ENCODE measurements at regions not wholly inside any gene's neighbourhood (a gene's known extent, or its start where the extent isn't known, plus 50 kb on each side); places are given as distances from the start of the nearest gene placed in this dataset.
"Not testable (repeated sequence)": the region's sequence is repeated elsewhere in the genome, so short reads cannot be mapped to it uniquely, and the experiment has no call there.

DNA sequence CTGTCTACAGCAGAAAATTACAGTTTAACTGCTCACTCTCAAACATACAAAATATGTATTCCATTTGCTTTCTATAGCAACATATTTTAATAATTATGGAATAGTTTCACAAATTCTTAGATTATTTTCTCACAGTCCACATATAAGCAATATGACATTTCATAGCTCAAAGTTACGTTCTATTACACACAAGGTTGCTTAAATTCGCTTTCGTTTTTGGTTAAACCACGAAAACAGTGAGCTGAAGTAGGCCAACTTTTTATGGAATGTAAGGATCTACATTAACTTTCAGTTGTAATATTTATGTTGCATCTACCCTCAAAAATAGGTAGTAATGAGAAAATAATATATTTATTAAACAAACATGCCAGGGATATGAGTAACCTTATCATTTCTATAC lies 966.0 kb upstream of the ACO1 start:
- H3K27me3 ChIP-seq (replicated peaks; ENCODE audit: insufficient read depth, low read length) = no peaks in the 10 kb centered on the region
- no peaks in the 10 kb centered on the region for H3F3A ChIP-seq (ENCODE audit: insufficient read depth, low read length)
- H3K4me3 ChIP-seq (ENCODE audit: low read length) = 0 out of 2 replicates have a peak overlapping the region, but pooled peaks have one; percentile 7
- H4K20me1 ChIP-seq (ENCODE audit: insufficient read depth, low read length) = no peaks in the 10 kb centered on the region
- no peaks in the 10 kb centered on the region for H3K36me3 ChIP-seq (replicated peaks; ENCODE audit: insufficient read depth, low read length)
- H3K9me3 ChIP-seq (replicated peaks; ENCODE audit: insufficient read depth, low read length) = no peaks in the 10 kb centered on the region
- H3K4me2 ChIP-seq (ENCODE audit: low read depth, low read length) = peak overlapping the region; percentile 21
- no peak for DNase-seq
- H3K79me2 ChIP-seq (ENCODE audit: low read length) = no peaks in the 10 kb centered on the region
- no peaks in the 10 kb centered on the region for H3K4me1 ChIP-seq (ENCODE audit: low read length)
- no peak overlapping the region for H3K27ac ChIP-seq (ENCODE audit: low read length)
- no peak overlapping the region for H3K9ac ChIP-seq (ENCODE audit: low read length)
- no peak overlapping the region for H2AFZ ChIP-seq (ENCODE audit: low read length)
- no peaks in the 10 kb centered on the region for H3K9me2 ChIP-seq (replicated peaks; ENCODE audit: insufficient read depth, low read length)
- TF ChIP-seq EZH2 (optimal IDR thresholded peaks at IDR 0.05; ENCODE audit: low read depth, low read length) = no peak
- no peak for TF ChIP-seq EZH2phosphoT487 (IDR thresholded peaks at IDR 0.05; ENCODE audit: low read length)
- TF ChIP-seq, protein P1, sequence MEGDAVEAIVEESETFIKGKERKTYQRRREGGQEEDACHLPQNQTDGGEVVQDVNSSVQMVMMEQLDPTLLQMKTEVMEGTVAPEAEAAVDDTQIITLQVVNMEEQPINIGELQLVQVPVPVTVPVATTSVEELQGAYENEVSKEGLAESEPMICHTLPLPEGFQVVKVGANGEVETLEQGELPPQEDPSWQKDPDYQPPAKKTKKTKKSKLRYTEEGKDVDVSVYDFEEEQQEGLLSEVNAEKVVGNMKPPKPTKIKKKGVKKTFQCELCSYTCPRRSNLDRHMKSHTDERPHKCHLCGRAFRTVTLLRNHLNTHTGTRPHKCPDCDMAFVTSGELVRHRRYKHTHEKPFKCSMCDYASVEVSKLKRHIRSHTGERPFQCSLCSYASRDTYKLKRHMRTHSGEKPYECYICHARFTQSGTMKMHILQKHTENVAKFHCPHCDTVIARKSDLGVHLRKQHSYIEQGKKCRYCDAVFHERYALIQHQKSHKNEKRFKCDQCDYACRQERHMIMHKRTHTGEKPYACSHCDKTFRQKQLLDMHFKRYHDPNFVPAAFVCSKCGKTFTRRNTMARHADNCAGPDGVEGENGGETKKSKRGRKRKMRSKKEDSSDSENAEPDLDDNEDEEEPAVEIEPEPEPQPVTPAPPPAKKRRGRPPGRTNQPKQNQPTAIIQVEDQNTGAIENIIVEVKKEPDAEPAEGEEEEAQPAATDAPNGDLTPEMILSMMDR (IDR thresholded peaks at IDR 0.05; ENCODE audit: low read length) = no peak

DNA sequence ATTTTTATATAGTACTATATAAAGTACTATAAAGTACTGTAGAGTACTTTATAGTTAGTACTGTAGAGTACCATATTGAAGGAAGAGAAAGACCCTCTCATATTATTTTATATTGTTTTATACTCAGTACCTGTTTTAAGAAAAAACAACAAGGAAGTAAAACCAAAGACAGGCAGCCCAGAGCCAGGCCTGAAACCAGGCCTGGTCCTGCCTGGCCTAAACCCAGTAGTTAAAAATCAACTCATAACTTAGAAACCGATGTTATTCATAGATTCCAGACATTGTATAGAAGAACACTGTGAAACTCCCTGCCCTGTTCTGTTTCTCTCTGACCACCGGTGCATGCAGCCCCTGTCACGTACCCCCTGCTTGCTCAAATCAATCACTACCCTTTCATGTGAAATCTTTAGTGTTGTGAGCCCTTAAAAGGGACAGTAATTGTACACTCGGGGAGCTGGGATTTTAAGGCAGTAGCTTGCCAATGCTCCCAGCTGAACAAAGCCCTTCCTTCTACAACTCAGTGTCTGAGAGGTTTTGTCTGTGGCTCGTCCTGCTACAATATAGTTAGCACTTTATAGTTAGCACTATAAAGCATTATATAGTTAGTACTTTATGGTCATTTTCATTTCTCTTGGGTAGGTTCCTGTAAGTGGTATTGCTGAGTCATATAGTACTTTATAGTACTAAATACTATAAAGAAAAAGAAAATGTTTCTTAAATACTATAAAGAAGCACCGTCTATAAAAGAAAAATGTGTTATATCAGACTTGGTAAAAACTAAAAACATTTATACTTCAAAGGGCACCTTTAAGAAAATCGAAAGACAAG lies 940.6 kb upstream of the ACO1 start:
- not testable (repeated sequence) for H3F3A ChIP-seq (ENCODE audit: insufficient read depth, low read length); H3K9ac ChIP-seq (ENCODE audit: low read length); H3K27ac ChIP-seq (ENCODE audit: low read length); DNase-seq; H3K36me3 ChIP-seq (replicated peaks; ENCODE audit: insufficient read depth, low read length); H3K4me2 ChIP-seq (ENCODE audit: low read depth, low read length); H4K20me1 ChIP-seq (ENCODE audit: insufficient read depth, low read length); H3K4me3 ChIP-seq (ENCODE audit: low read length); H2AFZ ChIP-seq (ENCODE audit: low read length); H3K4me1 ChIP-seq (ENCODE audit: low read length); H3K79me2 ChIP-seq (ENCODE audit: low read length); H3K9me2 ChIP-seq (replicated peaks; ENCODE audit: insufficient read depth, low read length); H3K27me3 ChIP-seq (replicated peaks; ENCODE audit: insufficient read depth, low read length); H3K9me3 ChIP-seq (replicated peaks; ENCODE audit: insufficient read depth, low read length)

DNA sequence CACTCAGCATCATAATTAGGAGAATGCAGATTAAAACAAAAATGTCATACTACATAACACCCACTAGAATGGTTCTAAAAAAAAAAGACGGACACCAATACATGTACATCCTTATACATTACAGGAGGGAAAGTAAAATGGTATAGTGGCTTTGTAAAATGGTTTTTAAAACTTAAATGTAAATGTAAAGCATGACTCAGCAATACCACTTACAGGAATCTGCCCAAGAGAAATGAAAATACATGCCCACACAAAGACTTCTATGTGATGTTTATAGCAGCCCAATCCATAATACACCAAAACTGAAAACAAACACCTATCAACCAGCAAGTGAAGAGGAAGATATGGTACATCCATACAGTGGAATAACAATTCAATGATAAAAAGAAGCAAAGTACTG lies 939.1 kb upstream of the ACO1 start:
- no peaks in the 10 kb centered on the region for H3K9me2 ChIP-seq (replicated peaks; ENCODE audit: insufficient read depth, low read length)
- no peaks in the 10 kb centered on the region for H3K27me3 ChIP-seq (replicated peaks; ENCODE audit: insufficient read depth, low read length)
- H4K20me1 ChIP-seq (ENCODE audit: insufficient read depth, low read length) = no peaks in the 10 kb centered on the region
- H3K9me3 ChIP-seq (replicated peaks; ENCODE audit: insufficient read depth, low read length) = no peaks in the 10 kb centered on the region
- no peaks in the 10 kb centered on the region for H3K79me2 ChIP-seq (ENCODE audit: low read length)
- no peaks in the 10 kb centered on the region for H3K36me3 ChIP-seq (replicated peaks; ENCODE audit: insufficient read depth, low read length)
- DNase-seq = no peak
- H2AFZ ChIP-seq (ENCODE audit: low read length) = no peak overlapping the region
- H3K27ac ChIP-seq (ENCODE audit: low read length) = no peak overlapping the region
- TF ChIP-seq, protein P1 (IDR thresholded peaks at IDR 0.05; ENCODE audit: low read length) = no peak
- TF ChIP-seq EZH2 (optimal IDR thresholded peaks at IDR 0.05; ENCODE audit: low read depth, low read length) = no peak
- no peak for TF ChIP-seq EZH2phosphoT487 (IDR thresholded peaks at IDR 0.05; ENCODE audit: low read length)
- H3K4me2 ChIP-seq (ENCODE audit: low read depth, low read length) = no peak overlapping the region
- H3F3A ChIP-seq (ENCODE audit: insufficient read depth, low read length) = no peaks in the 10 kb centered on the region
- no peak overlapping the region for H3K4me3 ChIP-seq (ENCODE audit: low read length)
- no peaks in the 10 kb centered on the region for H3K4me1 ChIP-seq (ENCODE audit: low read length)
- H3K9ac ChIP-seq (ENCODE audit: low read length) = no peak overlapping the region

DNA sequence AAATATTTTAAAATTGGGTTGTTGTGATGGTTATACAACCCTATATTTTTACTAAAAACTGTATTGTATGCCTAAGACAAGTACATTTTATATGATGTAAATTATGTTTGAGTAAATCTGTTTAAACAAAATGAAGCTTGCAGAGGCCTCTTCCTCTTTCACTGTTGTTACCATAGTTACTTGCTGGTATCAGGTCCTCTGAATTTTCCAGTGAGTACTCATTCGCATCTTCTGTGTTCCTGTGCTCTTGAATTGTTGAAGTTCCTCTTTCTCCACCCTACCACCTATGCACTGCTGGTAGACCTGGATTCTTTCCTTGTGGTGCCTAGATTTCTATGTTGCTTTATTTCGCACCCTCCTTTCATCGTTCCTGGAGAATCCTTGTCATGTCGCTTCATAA lies 938.5 kb upstream of the ACO1 start:
- Histone ChIP-seq H3K79me2 (ENCODE audit: low read length) (no peaks in the 10 kb centered on the region), H3K27ac (ENCODE audit: low read length) (no peak overlapping the region), H3F3A (ENCODE audit: insufficient read depth, low read length) (no peaks in the 10 kb centered on the region), H2AFZ (ENCODE audit: low read length) (no peak overlapping the region), H3K36me3 (replicated peaks; ENCODE audit: insufficient read depth, low read length) (no peaks in the 10 kb centered on the region), H3K4me1 (ENCODE audit: low read length) (no peaks in the 10 kb centered on the region), H3K4me3 (ENCODE audit: low read length) (no peak overlapping the region), H3K9me2 (replicated peaks; ENCODE audit: insufficient read depth, low read length) (no peaks in the 10 kb centered on the region), H3K9ac (ENCODE audit: low read length) (no peak overlapping the region), H3K9me3 (replicated peaks; ENCODE audit: insufficient read depth, low read length) (no peaks in the 10 kb centered on the region), H3K4me2 (ENCODE audit: low read depth, low read length) (no peak overlapping the region), H3K27me3 (replicated peaks; ENCODE audit: insufficient read depth, low read length) (no peaks in the 10 kb centered on the region), H4K20me1 (ENCODE audit: insufficient read depth, low read length) (no peaks in the 10 kb centered on the region)
- DNase-seq = no peak
- TF ChIP-seq EZH2phosphoT487 (IDR thresholded peaks at IDR 0.05; ENCODE audit: low read length) (no peak), EZH2 (optimal IDR thresholded peaks at IDR 0.05; ENCODE audit: low read depth, low read length) (no peak)
- TF ChIP-seq, protein P1 (IDR thresholded peaks at IDR 0.05; ENCODE audit: low read length) = no peak
